ENCODE measurements at regions not wholly inside any gene's neighbourhood (a gene's known extent, or its start where the extent isn't known, plus 50 kb on each side); places are given as distances from the start of the nearest gene placed in this dataset.

DNA sequence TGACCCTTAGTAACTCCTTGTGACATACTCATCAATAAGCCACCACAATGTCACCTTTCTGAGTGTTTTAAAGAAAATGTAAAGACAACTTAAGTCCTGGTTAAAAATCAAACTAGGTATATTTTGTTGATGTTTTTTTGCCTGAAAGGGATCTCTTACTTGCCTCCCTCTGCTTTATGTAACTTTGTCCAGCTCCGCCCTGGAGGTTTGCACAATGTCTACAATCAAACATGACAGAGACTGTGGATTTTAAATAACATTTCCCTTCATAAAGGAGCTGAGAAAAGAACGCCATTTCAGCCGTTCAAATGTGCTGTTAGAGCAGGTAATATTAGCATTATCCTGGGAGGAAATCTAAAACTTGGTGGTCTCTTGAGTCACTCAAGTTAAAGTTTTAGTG lies 613.9 kb downstream of the SOX5 start:
- WGBS (ENCODE audit: insufficient coverage) = 89% methylated on average over 3 of the region's 3 CpGs
- TF ChIP-seq, protein P1, sequence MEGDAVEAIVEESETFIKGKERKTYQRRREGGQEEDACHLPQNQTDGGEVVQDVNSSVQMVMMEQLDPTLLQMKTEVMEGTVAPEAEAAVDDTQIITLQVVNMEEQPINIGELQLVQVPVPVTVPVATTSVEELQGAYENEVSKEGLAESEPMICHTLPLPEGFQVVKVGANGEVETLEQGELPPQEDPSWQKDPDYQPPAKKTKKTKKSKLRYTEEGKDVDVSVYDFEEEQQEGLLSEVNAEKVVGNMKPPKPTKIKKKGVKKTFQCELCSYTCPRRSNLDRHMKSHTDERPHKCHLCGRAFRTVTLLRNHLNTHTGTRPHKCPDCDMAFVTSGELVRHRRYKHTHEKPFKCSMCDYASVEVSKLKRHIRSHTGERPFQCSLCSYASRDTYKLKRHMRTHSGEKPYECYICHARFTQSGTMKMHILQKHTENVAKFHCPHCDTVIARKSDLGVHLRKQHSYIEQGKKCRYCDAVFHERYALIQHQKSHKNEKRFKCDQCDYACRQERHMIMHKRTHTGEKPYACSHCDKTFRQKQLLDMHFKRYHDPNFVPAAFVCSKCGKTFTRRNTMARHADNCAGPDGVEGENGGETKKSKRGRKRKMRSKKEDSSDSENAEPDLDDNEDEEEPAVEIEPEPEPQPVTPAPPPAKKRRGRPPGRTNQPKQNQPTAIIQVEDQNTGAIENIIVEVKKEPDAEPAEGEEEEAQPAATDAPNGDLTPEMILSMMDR (IDR thresholded peaks at IDR 0.05) = no peak
- H3K27me3 Mint-ChIP-seq (ENCODE audit: low read depth in 2 of 2) = no peaks in the 10 kb centered on the region

DNA sequence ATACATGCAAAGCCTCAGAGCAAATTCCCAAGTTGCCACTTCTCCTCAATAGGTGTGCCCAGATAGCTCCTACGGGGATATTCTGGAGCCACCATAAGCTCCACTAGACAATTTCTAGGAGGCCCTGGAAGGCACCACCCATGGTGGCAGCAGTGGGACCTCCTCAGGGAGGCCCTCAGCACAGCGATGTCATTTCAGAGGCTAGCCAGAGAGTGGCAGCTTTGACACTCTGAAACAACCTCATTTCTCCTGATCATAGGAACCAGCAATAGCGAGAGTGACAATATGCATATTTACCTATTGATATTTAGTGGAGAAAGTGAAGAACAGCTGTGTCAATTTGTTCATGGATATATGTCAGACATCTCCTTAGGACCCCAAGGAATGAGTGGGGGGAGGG lies 612.3 kb downstream of the SOX5 start:
- Histone ChIP-seq H3K27ac (ENCODE audit: low read length) (no peak overlapping the region), H3K4me1 (ENCODE audit: control insufficient read depth, insufficient read depth, low read length) (no peaks in the 10 kb centered on the region), H3K27me3 (ENCODE audit: control insufficient read depth, insufficient read depth, low read length) (no peaks in the 10 kb centered on the region), H3K36me3 (ENCODE audit: control insufficient read depth, insufficient read depth, low read length) (no peaks in the 10 kb centered on the region), H3K9me3 (ENCODE audit: control insufficient read depth, insufficient read depth, low read length) (no peaks in the 10 kb centered on the region), H3K4me3 (ENCODE audit: low read length) (no peak overlapping the region)
- TF ChIP-seq, protein P1 (IDR thresholded peaks at IDR 0.05) = no peak
- intact Hi-C loops (cut with micrococcal nuclease) = no loop called here
- Mint-ChIP-seq H3K4me3 (no peak overlapping the region), H3K36me3 (no peaks in the 10 kb centered on the region), H3K9me3 (peaks cover 10 to 14% of the 10 kb centered on the region in 2 donors), H3K4me1 (no peaks in the 10 kb centered on the region), H3K27ac (no peak overlapping the region), H3K27me3 (ENCODE audit: low read depth in 2 of 2) (no peaks in the 10 kb centered on the region)
- WGBS (ENCODE audit: insufficient coverage) = 89% methylated on average over 3 of the region's 3 CpGs
- DNase-seq = no peak
- no peak for ATAC-seq

More for the DNA sequence above, 613.9 kb downstream of the SOX5 start:
- Histone ChIP-seq H3K9me3 (ENCODE audit: control insufficient read depth, insufficient read depth, low read length) (no peaks in the 10 kb centered on the region), H3K27ac (ENCODE audit: low read length) (no peak overlapping the region), H3K27me3 (ENCODE audit: control insufficient read depth, insufficient read depth, low read length) (no peaks in the 10 kb centered on the region), H3K36me3 (ENCODE audit: control insufficient read depth, insufficient read depth, low read length) (no peaks in the 10 kb centered on the region), H3K4me3 (ENCODE audit: low read length) (no peak overlapping the region), H3K4me1 (ENCODE audit: control insufficient read depth, insufficient read depth, low read length) (no peaks in the 10 kb centered on the region)
- Mint-ChIP-seq H3K27ac (no peak overlapping the region), H3K4me3 (no peak overlapping the region), H3K4me1 (no peaks in the 10 kb centered on the region), H3K9me3 (peaks cover 10 to 11% of the 10 kb centered on the region in 2 donors), H3K36me3 (no peaks in the 10 kb centered on the region)
- intact Hi-C loops (cut with micrococcal nuclease) = no loop called here
- no peak for DNase-seq
- no peak for ATAC-seq

DNA sequence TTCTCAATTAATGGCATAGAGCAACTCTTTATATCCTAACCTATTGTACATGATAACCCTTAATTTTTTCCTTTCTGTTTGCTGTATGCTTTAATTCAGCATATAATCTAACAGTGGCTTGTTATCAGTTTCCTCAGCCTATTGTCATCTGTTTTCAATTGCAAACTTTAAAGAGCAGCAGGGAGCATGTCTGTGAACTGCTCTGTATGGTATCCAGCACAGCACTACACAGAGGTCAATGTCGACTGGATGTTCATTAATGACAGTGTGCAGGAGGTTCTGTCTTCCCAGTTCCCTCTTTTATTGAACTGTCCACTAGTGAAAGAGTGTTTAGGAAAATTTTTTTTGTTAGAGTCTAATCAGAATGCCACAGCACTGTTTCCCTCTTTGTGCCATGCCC lies 609.1 kb downstream of the SOX5 start:
- no peaks in the 10 kb centered on the region for H3K9me3 ChIP-seq (ENCODE audit: control insufficient read depth, insufficient read depth, low read length)
- TF ChIP-seq, protein P1 (IDR thresholded peaks at IDR 0.05) = no peak
- no peaks in the 10 kb centered on the region for H3K36me3 ChIP-seq (ENCODE audit: control insufficient read depth, insufficient read depth, low read length)
- Mint-ChIP-seq H3K4me3 (no peak overlapping the region), H3K36me3 (no peaks in the 10 kb centered on the region), H3K4me1 (no peaks in the 10 kb centered on the region), H3K9me3 (peaks cover 8 to 15% of the 10 kb centered on the region in 2 donors), H3K27ac (no peak overlapping the region), H3K27me3 (ENCODE audit: low read depth in 2 of 2) (no peaks in the 10 kb centered on the region)
- H3K4me1 ChIP-seq (ENCODE audit: control insufficient read depth, insufficient read depth, low read length) = no peaks in the 10 kb centered on the region
- H3K4me3 ChIP-seq (ENCODE audit: low read length) = no peak overlapping the region
- WGBS (ENCODE audit: insufficient coverage) = 83% methylated on average over 1 of the region's 1 CpG
- DNase-seq (no peak), ATAC-seq (no peak)
- no peak overlapping the region for H3K27ac ChIP-seq (ENCODE audit: low read length)
- H3K27me3 ChIP-seq (ENCODE audit: control insufficient read depth, insufficient read depth, low read length) = no peaks in the 10 kb centered on the region
- intact Hi-C loops (cut with micrococcal nuclease) = no loop called here

DNA sequence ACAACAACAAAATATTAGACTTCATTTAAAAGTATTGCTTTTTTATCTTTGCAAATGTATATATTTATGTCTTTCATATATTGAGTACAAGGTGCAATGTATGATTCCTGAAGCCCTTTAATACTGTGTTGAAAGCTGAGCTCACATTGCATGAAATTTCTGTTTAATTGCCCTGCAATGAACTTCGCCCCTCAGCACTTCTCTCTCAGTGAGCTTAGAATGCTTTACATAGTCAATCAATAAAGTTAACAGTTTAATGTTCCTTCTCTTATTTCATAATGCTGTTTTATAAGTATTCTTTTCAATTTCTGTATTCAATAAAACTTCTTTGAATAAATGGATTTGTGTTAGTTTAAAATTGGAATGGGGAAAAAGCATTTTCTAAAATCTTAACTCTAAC lies 607.1 kb downstream of the SOX5 start:
- Histone ChIP-seq H3K4me1 (ENCODE audit: control insufficient read depth, insufficient read depth, low read length) (no peaks in the 10 kb centered on the region), H3K27me3 (ENCODE audit: control insufficient read depth, insufficient read depth, low read length) (no peaks in the 10 kb centered on the region), H3K4me3 (ENCODE audit: low read length) (no peak overlapping the region), H3K27ac (ENCODE audit: low read length) (no peak overlapping the region), H3K36me3 (ENCODE audit: control insufficient read depth, insufficient read depth, low read length) (no peaks in the 10 kb centered on the region), H3K9me3 (ENCODE audit: control insufficient read depth, insufficient read depth, low read length) (no peaks in the 10 kb centered on the region)
- Mint-ChIP-seq H3K4me3 (no peak overlapping the region), H3K4me1 (no peaks in the 10 kb centered on the region), H3K36me3 (no peaks in the 10 kb centered on the region), H3K27ac (no peak overlapping the region), H3K27me3 (ENCODE audit: low read depth in 2 of 2) (no peaks in the 10 kb centered on the region), H3K9me3 (peaks cover 8 to 17% of the 10 kb centered on the region in 2 donors)
- intact Hi-C loops (cut with micrococcal nuclease) = no loop called here
- TF ChIP-seq, protein P1 (IDR thresholded peaks at IDR 0.05) = no peak
- WGBS (ENCODE audit: insufficient coverage) = no CpG with 5 or more reads among the region's 1 CpG
- DNase-seq (no peak), ATAC-seq (no peak)
